ENCODE measurements at regions not wholly inside any gene's neighbourhood (a gene's known extent, or its start where the extent isn't known, plus 50 kb on each side); places are given as distances from the start of the nearest gene placed in this dataset.
"Not testable (repeated sequence)": the region's sequence is repeated elsewhere in the genome, so short reads cannot be mapped to it uniquely, and the experiment has no call there.

DNA sequence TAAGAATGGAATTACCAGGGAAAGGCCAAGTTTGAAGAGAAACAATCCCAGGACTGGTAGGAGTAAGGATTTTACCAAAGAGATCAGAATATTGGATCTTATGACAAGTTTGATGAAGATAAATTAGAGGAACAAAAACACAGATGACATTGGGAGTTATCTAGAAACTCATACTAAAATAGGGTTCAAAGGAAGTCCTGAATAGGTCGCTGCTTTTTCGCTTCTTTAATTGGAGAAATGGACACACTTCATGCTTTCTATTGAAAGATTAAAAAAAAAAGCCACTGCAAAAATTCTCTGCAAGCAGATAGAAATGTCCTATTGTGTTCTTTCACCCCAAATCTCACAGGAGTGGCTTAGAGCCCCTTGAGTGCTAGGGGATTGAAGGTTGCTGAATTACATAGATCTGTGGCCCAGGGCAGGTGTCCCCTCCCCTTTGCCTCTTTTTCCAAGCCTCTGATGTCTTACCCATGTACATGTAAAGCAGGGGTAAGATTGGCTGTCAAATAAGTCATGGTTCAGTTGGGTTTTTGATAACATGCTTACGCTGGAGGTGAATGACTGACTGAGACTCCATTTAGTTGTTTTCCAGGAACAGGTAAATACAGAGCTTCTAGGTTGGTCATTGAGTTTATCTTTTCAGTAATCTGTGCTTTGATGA is 152.0 kb downstream of the OR13A1 start:
- Mint-ChIP-seq H3K4me1 (ENCODE audit: low read depth, unreplicated experiment) (no peaks in the 10 kb centered on the region), H3K4me3 (ENCODE audit: unreplicated experiment) (no peak overlapping the region), H3K36me3 (ENCODE audit: unreplicated experiment) (no peaks in the 10 kb centered on the region), H3K27me3 (ENCODE audit: unreplicated experiment) (no peaks in the 10 kb centered on the region), H3K27ac (ENCODE audit: unreplicated experiment) (no peak overlapping the region), H3K9me3 (ENCODE audit: unreplicated experiment) (no peaks in the 10 kb centered on the region)
- TF ChIP-seq, protein P1, sequence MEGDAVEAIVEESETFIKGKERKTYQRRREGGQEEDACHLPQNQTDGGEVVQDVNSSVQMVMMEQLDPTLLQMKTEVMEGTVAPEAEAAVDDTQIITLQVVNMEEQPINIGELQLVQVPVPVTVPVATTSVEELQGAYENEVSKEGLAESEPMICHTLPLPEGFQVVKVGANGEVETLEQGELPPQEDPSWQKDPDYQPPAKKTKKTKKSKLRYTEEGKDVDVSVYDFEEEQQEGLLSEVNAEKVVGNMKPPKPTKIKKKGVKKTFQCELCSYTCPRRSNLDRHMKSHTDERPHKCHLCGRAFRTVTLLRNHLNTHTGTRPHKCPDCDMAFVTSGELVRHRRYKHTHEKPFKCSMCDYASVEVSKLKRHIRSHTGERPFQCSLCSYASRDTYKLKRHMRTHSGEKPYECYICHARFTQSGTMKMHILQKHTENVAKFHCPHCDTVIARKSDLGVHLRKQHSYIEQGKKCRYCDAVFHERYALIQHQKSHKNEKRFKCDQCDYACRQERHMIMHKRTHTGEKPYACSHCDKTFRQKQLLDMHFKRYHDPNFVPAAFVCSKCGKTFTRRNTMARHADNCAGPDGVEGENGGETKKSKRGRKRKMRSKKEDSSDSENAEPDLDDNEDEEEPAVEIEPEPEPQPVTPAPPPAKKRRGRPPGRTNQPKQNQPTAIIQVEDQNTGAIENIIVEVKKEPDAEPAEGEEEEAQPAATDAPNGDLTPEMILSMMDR (IDR thresholded peaks at IDR 0.05; ENCODE audit: partially characterized antibody, unreplicated experiment), result no peak
- no peak for DNase-seq

DNA sequence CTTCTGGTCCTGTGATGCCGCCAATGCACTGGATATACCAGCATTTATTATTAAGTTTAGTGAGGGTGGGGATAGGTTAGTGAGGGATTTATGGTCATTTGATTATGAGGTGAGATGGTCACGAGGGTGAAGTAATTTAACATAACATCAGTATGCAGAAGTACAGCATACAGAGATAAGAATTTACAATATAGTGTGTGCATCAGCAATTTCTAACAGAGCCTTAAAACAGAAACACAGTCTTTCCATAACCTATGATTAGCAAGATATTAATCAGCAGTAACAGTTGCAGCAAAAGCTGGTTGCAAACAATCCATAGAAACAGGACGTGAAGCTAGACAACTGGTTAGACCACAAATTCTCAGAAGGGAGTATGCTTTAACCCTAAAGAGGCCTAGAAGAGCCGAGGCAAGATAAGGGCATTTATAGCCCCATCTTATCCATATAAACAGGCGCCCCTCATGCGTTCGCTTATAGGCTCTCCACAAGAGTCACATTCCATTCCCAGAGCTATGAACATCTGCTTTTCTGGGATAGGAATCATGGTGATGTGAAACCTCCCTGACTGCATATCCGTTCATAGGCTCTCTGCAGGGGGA is 139.8 kb downstream of the OR13A1 start:
- not testable (repeated sequence) for H3K36me3 Mint-ChIP-seq (ENCODE audit: unreplicated experiment); H3K27me3 Mint-ChIP-seq (ENCODE audit: unreplicated experiment); DNase-seq; H3K9me3 Mint-ChIP-seq (ENCODE audit: unreplicated experiment); H3K4me3 Mint-ChIP-seq (ENCODE audit: unreplicated experiment); H3K27ac Mint-ChIP-seq (ENCODE audit: unreplicated experiment); H3K4me1 Mint-ChIP-seq (ENCODE audit: low read depth, unreplicated experiment)

GRCh38 chr10:45179691-45180090 is 135.7 kb downstream of the OR13A1 start:
- Mint-ChIP-seq H3K36me3 (ENCODE audit: unreplicated experiment) (no peaks in the 10 kb centered on the region), H3K4me3 (ENCODE audit: unreplicated experiment) (no peak overlapping the region), H3K27ac (ENCODE audit: unreplicated experiment) (no peak overlapping the region), H3K4me1 (ENCODE audit: low read depth, unreplicated experiment) (no peaks in the 10 kb centered on the region), H3K9me3 (ENCODE audit: unreplicated experiment) (no peaks in the 10 kb centered on the region), H3K27me3 (ENCODE audit: unreplicated experiment) (no peaks in the 10 kb centered on the region)
- TF ChIP-seq, protein P1 (IDR thresholded peaks at IDR 0.05; ENCODE audit: partially characterized antibody, unreplicated experiment), result no peak
- DNase-seq, result no peak

GRCh38 chr10:45180507-45180906 is 134.9 kb downstream of the OR13A1 start:
- Mint-ChIP-seq H3K27ac (ENCODE audit: unreplicated experiment) (no peak overlapping the region), H3K9me3 (ENCODE audit: unreplicated experiment) (no peaks in the 10 kb centered on the region), H3K4me1 (ENCODE audit: low read depth, unreplicated experiment) (no peaks in the 10 kb centered on the region), H3K4me3 (ENCODE audit: unreplicated experiment) (no peak overlapping the region), H3K36me3 (ENCODE audit: unreplicated experiment) (no peaks in the 10 kb centered on the region), H3K27me3 (ENCODE audit: unreplicated experiment) (no peaks in the 10 kb centered on the region)
- TF ChIP-seq, protein P1 (IDR thresholded peaks at IDR 0.05; ENCODE audit: partially characterized antibody, unreplicated experiment), result no peak
- no peak for DNase-seq

DNA sequence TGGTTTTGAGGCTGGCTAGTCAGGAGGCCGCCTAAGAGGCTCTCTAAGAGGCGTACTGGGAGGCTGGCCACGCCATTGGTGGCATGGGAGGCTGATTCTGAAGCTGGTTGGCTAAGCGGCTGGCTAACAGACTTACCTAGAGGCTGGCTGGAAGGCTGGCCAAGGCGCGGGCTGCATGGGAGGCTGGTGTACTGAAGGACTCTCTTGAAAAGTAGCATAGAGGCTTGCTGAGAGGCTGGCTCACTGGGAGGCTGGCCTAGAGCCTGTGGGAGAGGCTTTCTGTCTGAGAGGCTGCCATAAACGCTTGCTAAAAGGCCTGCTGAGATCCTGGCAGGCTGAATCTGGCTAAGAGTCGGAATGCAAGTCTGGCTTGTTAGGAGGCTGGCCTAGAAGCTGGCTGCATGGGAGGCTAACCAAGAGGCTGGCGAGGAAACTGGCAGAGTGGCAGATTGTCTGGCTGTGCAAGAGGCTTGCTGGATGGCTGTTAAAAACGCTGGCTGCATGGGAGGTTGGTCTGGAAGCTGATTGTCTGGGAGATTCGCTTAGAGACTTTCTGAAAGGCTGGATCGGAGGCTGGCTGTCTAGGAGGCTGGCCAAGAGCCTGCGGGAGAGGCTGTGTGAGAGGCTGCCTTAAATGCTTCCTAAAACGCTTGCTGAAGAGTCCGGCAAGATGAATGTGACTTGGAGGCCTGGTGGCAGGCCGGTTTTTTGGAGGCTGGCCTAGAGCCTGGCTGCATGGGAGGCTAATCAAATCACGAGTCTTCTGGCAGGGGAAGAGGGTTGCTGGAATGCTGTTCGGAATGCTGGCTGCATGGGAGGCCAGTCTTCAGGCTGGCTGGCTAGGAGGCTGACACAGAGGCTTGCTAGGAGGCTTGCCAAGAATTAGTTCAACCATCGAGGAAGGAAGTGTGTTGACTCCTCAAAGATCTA is 134.2 kb downstream of the OR13A1 start:
- Mint-ChIP-seq H3K36me3 (ENCODE audit: unreplicated experiment) (no peaks in the 10 kb centered on the region), H3K27ac (ENCODE audit: unreplicated experiment) (no peak overlapping the region), H3K27me3 (ENCODE audit: unreplicated experiment) (no peaks in the 10 kb centered on the region), H3K9me3 (ENCODE audit: unreplicated experiment) (no peaks in the 10 kb centered on the region), H3K4me3 (ENCODE audit: unreplicated experiment) (no peak overlapping the region), H3K4me1 (ENCODE audit: low read depth, unreplicated experiment) (no peaks in the 10 kb centered on the region)
- no peak for DNase-seq
- TF ChIP-seq, protein P1 (IDR thresholded peaks at IDR 0.05; ENCODE audit: partially characterized antibody, unreplicated experiment), result no peak

All from glutamatergic neuron (in vitro differentiated cells).